GM21381 (cell line): ENCODE measurements at regions not wholly inside any gene's neighbourhood (a gene's known extent, or its start where the extent isn't known, plus 50 kb on each side); places are given as distances from the start of the nearest gene placed in this dataset.

Experiments used
- ATAC-seq: cut with Tn5 transposase; IDR thresholded peaks from one replicate; pipeline ENCODE4 v1.9.1; 2021; ENCODE audit warnings: mild to moderate bottlenecking, moderate library complexity; ENCODE audit not compliant: unreplicated experiment

GRCh38 chr16:79408355-79408754, 192.2 kb downstream of the MAF start:
- no peak for ATAC-seq

GRCh38 chr16:79407461-79408135, 192.9 kb downstream of the MAF start:
- no peak for ATAC-seq

- ATAC-seq = no peak
Observed at GRCh38 chr16:79407005-79407404, 193.5 kb downstream of the MAF start.

- ATAC-seq = no peak
Observed at GRCh38 chr16:79404571-79404970, 196.0 kb downstream of the MAF start.

GRCh38 chr16:79403534-79403933, 197.0 kb downstream of the MAF start:
- no peak for ATAC-seq

GRCh38 chr16:79402920-79403319, 197.6 kb downstream of the MAF start:
- ATAC-seq = no peak

GRCh38 chr16:79402356-79402755, 198.2 kb downstream of the MAF start:
- ATAC-seq = no peak

GRCh38 chr16:79401782-79402181, 198.8 kb downstream of the MAF start:
- ATAC-seq = no peak

- no peak for ATAC-seq
Observed at GRCh38 chr16:79401157-79401556, 199.4 kb downstream of the MAF start.

GRCh38 chr16:79400462-79401149, 199.9 kb downstream of the MAF start:
- no peak for ATAC-seq

GRCh38 chr16:79395591-79395990, 204.9 kb downstream of the MAF start:
- ATAC-seq = no peak

- ATAC-seq = no peak
Observed at GRCh38 chr16:79394206-79394605, 206.3 kb downstream of the MAF start.

- no peak for ATAC-seq
Observed at GRCh38 chr16:79393564-79393963, 207.0 kb downstream of the MAF start.

- no peak for ATAC-seq
Observed at GRCh38 chr16:79393127-79393526, 207.4 kb downstream of the MAF start.

GRCh38 chr16:79392081-79392480, 208.5 kb downstream of the MAF start:
- no peak for ATAC-seq

GRCh38 chr16:79391395-79391794, 209.1 kb downstream of the MAF start:
- ATAC-seq = no peak

GRCh38 chr16:79390481-79391051, 210.0 kb downstream of the MAF start:
- ATAC-seq = no peak

GRCh38 chr16:79388396-79388795, 212.1 kb downstream of the MAF start:
- ATAC-seq = no peak

GRCh38 chr16:79386299-79386698, 214.2 kb downstream of the MAF start:
- ATAC-seq = no peak

GRCh38 chr16:79381603-79382042, 218.9 kb downstream of the MAF start:
- no peak for ATAC-seq

- ATAC-seq = no peak
Observed at GRCh38 chr16:79380995-79381602, 219.4 kb downstream of the MAF start.

GRCh38 chr16:79379095-79379494, 221.4 kb downstream of the MAF start:
- no peak for ATAC-seq
